ENCODE measurements at regions not wholly inside any gene's neighbourhood (a gene's known extent, or its start where the extent isn't known, plus 50 kb on each side); places are given as distances from the start of the nearest gene placed in this dataset.

GRCh38 chr5:155689406-155689805, 637.6 kb upstream of the SGCD start:
- FAIRE-seq: no peak
- H3K4me3 ChIP-seq: no peak overlapping the region
- 26% methylated on average over 1 of the region's 1 CpG for WGBS (ENCODE audit: missing lambda C conversion rate)

DNA sequence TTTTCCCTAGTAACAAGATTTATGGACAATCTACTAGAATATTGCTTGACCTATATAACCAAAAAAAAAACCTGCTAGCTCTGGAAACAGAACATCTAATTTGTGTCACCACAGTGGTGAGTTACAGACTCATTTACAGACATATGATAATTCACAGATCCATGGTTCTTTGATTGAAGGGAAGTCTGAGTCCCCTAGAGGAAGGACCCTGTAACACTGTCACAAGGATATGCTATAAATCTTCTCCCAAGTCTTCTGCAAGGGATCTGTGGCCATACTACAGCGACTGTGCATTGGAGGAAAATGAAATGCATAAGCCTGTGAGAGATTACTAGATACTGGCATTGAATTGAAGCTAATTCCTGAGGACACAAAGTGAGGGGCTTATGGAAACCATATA, 630.6 kb upstream of the SGCD start:
- FAIRE-seq (no peak), DNase-seq (ENCODE audit: low read depth in 1 of 2, low spot score in 1 of 2) (no peak), ATAC-seq (no peak)
- Histone ChIP-seq H3K4me1 (no peaks in the 10 kb centered on the region), H3K27ac (no peak overlapping the region), H3K9me3 (peaks cover 3% of the 10 kb centered on the region; the same call in 1 of the 3 replicates), H3K4me2 (no peak overlapping the region), H3K4me3 (no peak overlapping the region)
- ChIA-PET POLR2A (no interaction called here), CTCF (no interaction called here)
- TF ChIP-seq HOXB5 (CRISPR knock-in tag; IDR thresholded peaks at IDR 0.05) (no peak), SMC3 (IDR thresholded peaks at IDR 0.05) (no peak)
- 9% methylated on average over 1 of the region's 1 CpG for WGBS (ENCODE audit: missing lambda C conversion rate)

More at GRCh38 chr5:155689406-155689805, 637.6 kb upstream of the SGCD start:
- Histone ChIP-seq H3K27ac (no peak overlapping the region), H3K4me1 (no peaks in the 10 kb centered on the region), H3K4me2 (no peak overlapping the region), H3K9me3 (no peaks in the 10 kb centered on the region)
- DNase-seq (ENCODE audit: low read depth in 1 of 2, low spot score in 1 of 2) (no peak), ATAC-seq (no peak)
- CTCF ChIA-PET: interaction anchor here (0.6 to 1.0 kb wide), 2 partner anchors 16 to 20 kb away, joined by 3 read pairs; no protein-coding TSS in a partner anchor
- POLR2A ChIA-PET: no interaction called here
- TF ChIP-seq, protein P1, sequence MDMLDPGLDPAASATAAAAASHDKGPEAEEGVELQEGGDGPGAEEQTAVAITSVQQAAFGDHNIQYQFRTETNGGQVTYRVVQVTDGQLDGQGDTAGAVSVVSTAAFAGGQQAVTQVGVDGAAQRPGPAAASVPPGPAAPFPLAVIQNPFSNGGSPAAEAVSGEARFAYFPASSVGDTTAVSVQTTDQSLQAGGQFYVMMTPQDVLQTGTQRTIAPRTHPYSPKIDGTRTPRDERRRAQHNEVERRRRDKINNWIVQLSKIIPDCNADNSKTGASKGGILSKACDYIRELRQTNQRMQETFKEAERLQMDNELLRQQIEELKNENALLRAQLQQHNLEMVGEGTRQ (IDR thresholded peaks at IDR 0.05): no peak
- TF ChIP-seq RNF2 (IDR thresholded peaks at IDR 0.05; ENCODE audit: borderline replicate concordance, low read depth) (no peak), BCL3 (IDR thresholded peaks at IDR 0.05) (no peak), PBX3 (IDR thresholded peaks at IDR 0.05) (no peak), EHMT2 (IDR thresholded peaks at IDR 0.05; ENCODE audit: low read depth) (no peak), RCOR1 (IDR thresholded peaks at IDR 0.05; ENCODE audit: low read depth, low read length) (no peak), FOSB (CRISPR knock-in tag; IDR thresholded peaks at IDR 0.05) (no peak), SREBF2 (IDR thresholded peaks at IDR 0.05) (no peak), ESRRA (IDR thresholded peaks at IDR 0.05; ENCODE audit: borderline replicate concordance, low read length) (no peak), JUNB (IDR thresholded peaks at IDR 0.05) (no peak), ZC3H11A (IDR thresholded peaks at IDR 0.05) (no peak), NR3C1 (IDR thresholded peaks at IDR 0.05) (no peak), TP53 (CRISPR knock-in tag; IDR thresholded peaks at IDR 0.05) (no peak), EHF (CRISPR knock-in tag; IDR thresholded peaks at IDR 0.05) (no peak), NFE2L2 (conservative IDR thresholded peaks at IDR 0.05; ENCODE audit: low read length) (no peak), MAZ (IDR thresholded peaks at IDR 0.05; ENCODE audit: borderline replicate concordance, low read depth, low read length) (no peak), KDM1A (IDR thresholded peaks at IDR 0.05; ENCODE audit: low read depth) (no peak), SMC3 (IDR thresholded peaks at IDR 0.05) (no peak)
- TF ChIP-seq, protein P2, sequence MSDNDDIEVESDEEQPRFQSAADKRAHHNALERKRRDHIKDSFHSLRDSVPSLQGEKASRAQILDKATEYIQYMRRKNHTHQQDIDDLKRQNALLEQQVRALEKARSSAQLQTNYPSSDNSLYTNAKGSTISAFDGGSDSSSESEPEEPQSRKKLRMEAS (IDR thresholded peaks at IDR 0.05): no peak
- TF ChIP-seq, protein P3, sequence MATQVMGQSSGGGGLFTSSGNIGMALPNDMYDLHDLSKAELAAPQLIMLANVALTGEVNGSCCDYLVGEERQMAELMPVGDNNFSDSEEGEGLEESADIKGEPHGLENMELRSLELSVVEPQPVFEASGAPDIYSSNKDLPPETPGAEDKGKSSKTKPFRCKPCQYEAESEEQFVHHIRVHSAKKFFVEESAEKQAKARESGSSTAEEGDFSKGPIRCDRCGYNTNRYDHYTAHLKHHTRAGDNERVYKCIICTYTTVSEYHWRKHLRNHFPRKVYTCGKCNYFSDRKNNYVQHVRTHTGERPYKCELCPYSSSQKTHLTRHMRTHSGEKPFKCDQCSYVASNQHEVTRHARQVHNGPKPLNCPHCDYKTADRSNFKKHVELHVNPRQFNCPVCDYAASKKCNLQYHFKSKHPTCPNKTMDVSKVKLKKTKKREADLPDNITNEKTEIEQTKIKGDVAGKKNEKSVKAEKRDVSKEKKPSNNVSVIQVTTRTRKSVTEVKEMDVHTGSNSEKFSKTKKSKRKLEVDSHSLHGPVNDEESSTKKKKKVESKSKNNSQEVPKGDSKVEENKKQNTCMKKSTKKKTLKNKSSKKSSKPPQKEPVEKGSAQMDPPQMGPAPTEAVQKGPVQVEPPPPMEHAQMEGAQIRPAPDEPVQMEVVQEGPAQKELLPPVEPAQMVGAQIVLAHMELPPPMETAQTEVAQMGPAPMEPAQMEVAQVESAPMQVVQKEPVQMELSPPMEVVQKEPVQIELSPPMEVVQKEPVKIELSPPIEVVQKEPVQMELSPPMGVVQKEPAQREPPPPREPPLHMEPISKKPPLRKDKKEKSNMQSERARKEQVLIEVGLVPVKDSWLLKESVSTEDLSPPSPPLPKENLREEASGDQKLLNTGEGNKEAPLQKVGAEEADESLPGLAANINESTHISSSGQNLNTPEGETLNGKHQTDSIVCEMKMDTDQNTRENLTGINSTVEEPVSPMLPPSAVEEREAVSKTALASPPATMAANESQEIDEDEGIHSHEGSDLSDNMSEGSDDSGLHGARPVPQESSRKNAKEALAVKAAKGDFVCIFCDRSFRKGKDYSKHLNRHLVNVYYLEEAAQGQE (IDR thresholded peaks at IDR 0.05): no peak

Data from A549 (cell line).